Spinal cord (tissue), 9 donors: ENCODE measurements at regions not wholly inside any gene's neighbourhood (a gene's known extent, or its start where the extent isn't known, plus 50 kb on each side); places are given as distances from the start of the nearest gene placed in this dataset.

ENCODE experiments used
- DNase-seq, 6 donors: peaks; one replicate each; pipeline versions ENCODE4 v3.0.0 to v3.0.0-alpha.2; 2013 to 2015; ENCODE audit warnings: low spot score in 6 of 6, low read depth in 4 of 6
- H3K27ac ChIP-seq: one replicate; pipeline ENCODE4 v1.5.1; 2013; ENCODE audit warnings: low read depth, low read length, control low read depth
- H3K27me3 ChIP-seq: one replicate; pipeline ENCODE4 v1.6.1; 2013; ENCODE audit warnings: low read length; ENCODE audit not compliant: control insufficient read depth, insufficient read depth
- H3K36me3 ChIP-seq: one replicate; pipeline ENCODE4 v1.6.1; 2013; ENCODE audit warnings: low read length; ENCODE audit not compliant: control insufficient read depth, insufficient read depth
- H3K4me1 ChIP-seq: one replicate; pipeline ENCODE4 v1.6.1; 2013; ENCODE audit warnings: low read length; ENCODE audit not compliant: control insufficient read depth, insufficient read depth
- H3K4me3 ChIP-seq: one replicate; pipeline ENCODE4 v1.5.1; 2013; ENCODE audit warnings: low read depth, low read length, control low read depth
- H3K9me3 ChIP-seq: one replicate; pipeline ENCODE4 v1.6.1; 2013; ENCODE audit warnings: low read length; ENCODE audit not compliant: control insufficient read depth, insufficient read depth
- WGBS: methylation state at CpG from one replicate; pipeline ENCODE4 v1.1.5; 2013; ENCODE audit warnings: missing lambda C conversion rate; ENCODE audit not compliant: insufficient coverage; 5-methylcytosine and 5-hydroxymethylcytosine counted together
- donor health status: healthy.

DNA sequence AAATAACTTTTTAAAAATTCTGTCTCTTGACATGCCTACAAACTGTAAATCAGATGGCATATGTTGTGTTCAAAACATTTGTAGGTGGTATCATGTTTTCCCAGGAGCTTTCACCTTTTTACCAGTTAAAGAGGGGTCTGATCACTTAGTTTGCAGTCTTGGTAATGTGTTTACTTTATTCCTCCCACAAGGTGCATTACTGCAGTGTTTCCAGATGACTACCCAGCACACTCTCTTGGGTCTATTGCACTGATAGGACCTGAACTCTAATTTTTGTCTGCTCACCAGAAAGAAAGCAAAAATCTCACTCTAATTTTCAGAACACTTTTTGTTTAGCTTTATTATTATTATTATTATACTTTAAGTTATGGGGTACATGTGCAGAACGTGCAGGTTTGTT is 734.1 kb downstream of the GBE1 start:
- peak in 1 of 6 donors; percentile 4 for DNase-seq
- no peaks in the 10 kb centered on the region for H3K36me3 ChIP-seq
- no peaks in the 10 kb centered on the region for H3K4me1 ChIP-seq
- no peaks in the 10 kb centered on the region for H3K27me3 ChIP-seq
- H3K9me3 ChIP-seq, result no peaks in the 10 kb centered on the region
- WGBS, result no CpG with 5 or more reads among the region's 1 CpG
- H3K4me3 ChIP-seq, result no peak overlapping the region
- no peak overlapping the region for H3K27ac ChIP-seq

DNA sequence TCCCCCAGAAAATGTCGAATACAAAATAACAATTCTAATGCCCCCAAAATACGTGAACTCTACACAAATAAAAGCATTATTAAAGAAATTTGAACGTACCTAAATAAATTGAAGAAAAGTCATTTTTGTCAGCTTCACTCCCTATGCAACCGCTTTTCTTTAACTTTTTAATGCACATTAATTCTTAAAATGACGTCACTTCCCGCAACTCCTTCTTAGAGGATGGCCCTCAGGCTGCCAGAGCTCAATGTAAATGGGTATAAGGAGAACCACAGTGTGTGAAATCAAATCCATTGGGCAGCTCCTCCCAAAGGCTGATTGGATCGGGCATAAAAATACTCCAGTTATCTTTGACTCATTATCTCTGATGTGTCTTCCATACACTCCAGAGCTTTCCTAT is 736.9 kb downstream of the GBE1 start:
- no peak overlapping the region for H3K27ac ChIP-seq
- H3K4me3 ChIP-seq, result no peak overlapping the region
- H3K9me3 ChIP-seq, result no peaks in the 10 kb centered on the region
- WGBS, result no CpG with 5 or more reads among the region's 7 CpGs
- H3K27me3 ChIP-seq, result no peaks in the 10 kb centered on the region
- no peaks in the 10 kb centered on the region for H3K4me1 ChIP-seq
- H3K36me3 ChIP-seq, result no peaks in the 10 kb centered on the region
- DNase-seq, result no peak

DNA sequence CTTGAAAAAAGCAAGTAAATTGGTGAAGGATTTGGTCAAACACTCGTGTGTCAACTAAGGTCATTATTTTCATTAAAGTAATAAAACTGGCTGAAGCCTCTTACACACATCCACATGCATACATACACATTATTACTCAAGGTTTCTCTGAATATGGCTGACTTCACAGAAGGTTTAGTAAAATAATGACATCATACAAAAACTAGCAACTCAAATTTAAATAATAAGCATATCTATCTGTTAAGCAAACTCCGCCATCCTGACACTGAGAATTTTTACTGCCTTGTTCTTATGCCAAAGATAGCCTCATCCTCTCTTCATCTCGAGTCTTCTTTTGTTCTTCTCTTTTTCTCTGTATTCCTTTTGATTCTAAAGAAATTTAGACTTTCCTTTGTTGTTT is 739.1 kb downstream of the GBE1 start:
- no peaks in the 10 kb centered on the region for H3K27me3 ChIP-seq
- no peak overlapping the region for H3K27ac ChIP-seq
- no peak overlapping the region for H3K4me3 ChIP-seq
- H3K4me1 ChIP-seq, result no peaks in the 10 kb centered on the region
- no peak for DNase-seq
- H3K36me3 ChIP-seq, result no peaks in the 10 kb centered on the region
- no CpG with 5 or more reads among the region's 3 CpGs for WGBS
- no peaks in the 10 kb centered on the region for H3K9me3 ChIP-seq

DNA sequence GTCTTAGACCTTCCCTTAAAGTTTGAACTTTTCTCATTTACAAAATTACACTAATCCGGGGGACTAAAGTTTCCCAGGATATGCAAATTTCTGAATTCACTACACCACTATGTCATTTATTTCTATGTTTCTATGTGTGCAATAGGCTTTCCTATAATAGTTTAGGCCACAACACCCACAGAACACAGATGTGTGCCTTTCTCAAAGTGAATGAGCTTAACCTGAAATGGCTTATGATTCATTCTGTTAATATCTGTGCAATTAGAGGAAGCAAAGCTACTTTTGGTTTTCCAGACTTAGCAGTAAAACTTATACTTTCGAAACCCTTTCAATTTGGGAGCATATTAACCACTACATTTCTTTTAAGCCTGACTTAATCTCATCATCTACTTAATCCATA is 748.1 kb downstream of the GBE1 start:
- DNase-seq, result no peak
- Histone ChIP-seq H3K4me1 (no peaks in the 10 kb centered on the region), H3K27ac (no peak overlapping the region), H3K4me3 (no peak overlapping the region), H3K36me3 (no peaks in the 10 kb centered on the region), H3K27me3 (no peaks in the 10 kb centered on the region), H3K9me3 (no peaks in the 10 kb centered on the region)
- no CpG with 5 or more reads among the region's 2 CpGs for WGBS

GRCh38 chr3:81005992-81006391 is 755.5 kb downstream of the GBE1 start:
- H3K9me3 ChIP-seq, result no peaks in the 10 kb centered on the region
- no peaks in the 10 kb centered on the region for H3K27me3 ChIP-seq
- no peak overlapping the region for H3K27ac ChIP-seq
- H3K4me1 ChIP-seq, result no peaks in the 10 kb centered on the region
- DNase-seq, result no peak
- H3K4me3 ChIP-seq, result no peak overlapping the region
- no peaks in the 10 kb centered on the region for H3K36me3 ChIP-seq

- Histone ChIP-seq H3K27ac (no peak overlapping the region), H3K4me1 (no peaks in the 10 kb centered on the region), H3K9me3 (no peaks in the 10 kb centered on the region), H3K4me3 (no peak overlapping the region), H3K27me3 (no peaks in the 10 kb centered on the region), H3K36me3 (no peaks in the 10 kb centered on the region)
- no CpG with 5 or more reads among the region's 4 CpGs for WGBS
- peak in 1 of 6 donors; percentile 18 for DNase-seq
Measured at GRCh38 chr3:81003817-81004216, 757.6 kb downstream of the GBE1 start.

GRCh38 chr3:81003008-81003645 is 758.3 kb downstream of the GBE1 start:
- no peak overlapping the region for H3K27ac ChIP-seq
- no peaks in the 10 kb centered on the region for H3K27me3 ChIP-seq
- no peaks in the 10 kb centered on the region for H3K4me1 ChIP-seq
- H3K9me3 ChIP-seq, result no peaks in the 10 kb centered on the region
- DNase-seq, result peak in 2 of 6 donors; percentile 14 to 88
- H3K36me3 ChIP-seq, result no peaks in the 10 kb centered on the region
- no peak overlapping the region for H3K4me3 ChIP-seq
- WGBS, result 50% methylated on average over 1 of the region's 1 CpG

DNA sequence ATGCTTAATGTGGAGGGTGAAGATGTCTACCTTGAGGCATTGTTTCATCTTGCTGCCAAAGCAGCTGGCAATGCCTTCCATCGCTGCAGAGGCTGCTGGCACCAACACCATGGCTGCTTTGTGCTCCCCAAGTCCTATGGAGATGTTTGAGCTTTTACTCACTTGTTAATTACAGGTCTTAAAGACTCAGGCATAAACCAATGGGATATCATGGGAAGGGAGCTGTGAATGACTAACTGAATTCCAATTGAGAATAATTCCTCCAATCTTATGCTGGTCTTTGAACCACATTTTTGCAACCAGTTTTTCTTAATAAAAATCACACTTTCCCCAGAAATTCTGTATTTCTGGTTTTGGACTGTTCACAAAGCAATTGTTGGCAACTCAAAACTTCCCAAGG is 762.0 kb downstream of the GBE1 start:
- no CpG with 5 or more reads among the region's 1 CpG for WGBS
- no peaks in the 10 kb centered on the region for H3K36me3 ChIP-seq

DNA sequence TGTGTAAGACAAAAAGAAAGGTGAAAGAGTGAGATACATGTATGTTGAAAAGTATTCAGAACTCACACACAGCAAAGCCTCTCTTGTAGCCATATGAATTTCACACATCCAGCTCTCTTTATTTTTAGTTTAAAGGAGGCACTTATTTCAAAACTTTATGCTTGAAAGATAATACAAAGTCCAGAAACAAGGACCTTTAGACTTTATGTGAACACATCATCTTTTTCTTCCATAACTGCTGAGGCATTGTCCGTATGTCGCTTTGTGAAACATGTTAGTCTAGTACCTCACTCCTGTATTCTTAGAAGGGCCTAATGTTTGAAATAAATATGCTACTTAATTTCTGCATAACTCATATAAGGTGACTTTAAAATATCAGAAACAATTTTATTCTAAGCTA is 763.4 kb downstream of the GBE1 start:
- no peaks in the 10 kb centered on the region for H3K4me1 ChIP-seq
- no peak overlapping the region for H3K4me3 ChIP-seq
- no CpG with 5 or more reads among the region's 2 CpGs for WGBS

More for the DNA sequence above, 762.0 kb downstream of the GBE1 start:
- no peak for DNase-seq
- no peak overlapping the region for H3K4me3 ChIP-seq
- no peak overlapping the region for H3K27ac ChIP-seq
- H3K9me3 ChIP-seq, result no peaks in the 10 kb centered on the region
- H3K27me3 ChIP-seq, result no peaks in the 10 kb centered on the region
- no peaks in the 10 kb centered on the region for H3K4me1 ChIP-seq

DNA sequence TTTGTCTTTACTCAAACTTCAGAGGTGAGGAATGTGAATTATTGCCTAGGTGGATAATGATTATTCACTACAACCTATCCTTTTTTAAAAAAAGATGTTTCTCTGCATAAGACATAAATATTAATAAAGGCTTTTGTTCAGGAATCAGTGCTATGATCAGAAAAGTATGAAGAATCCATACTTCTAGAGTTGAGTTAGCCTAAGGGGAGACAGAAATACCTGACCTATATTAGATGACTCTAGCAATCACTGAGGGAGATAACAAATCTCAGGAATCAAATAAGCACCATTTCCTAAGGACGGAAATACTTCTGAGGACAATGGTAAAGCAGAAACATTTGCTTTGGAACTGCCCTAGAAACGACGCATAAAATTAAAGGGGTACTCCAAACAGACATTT is 763.8 kb downstream of the GBE1 start:
- no peak overlapping the region for H3K27ac ChIP-seq
- no CpG with 5 or more reads among the region's 3 CpGs for WGBS
- H3K27me3 ChIP-seq, result no peaks in the 10 kb centered on the region
- H3K9me3 ChIP-seq, result no peaks in the 10 kb centered on the region
- no peak for DNase-seq
- no peaks in the 10 kb centered on the region for H3K4me1 ChIP-seq
- H3K4me3 ChIP-seq, result no peak overlapping the region
- no peaks in the 10 kb centered on the region for H3K36me3 ChIP-seq

More for the DNA sequence above, 763.4 kb downstream of the GBE1 start:
- Histone ChIP-seq H3K27ac (no peak overlapping the region), H3K27me3 (no peaks in the 10 kb centered on the region), H3K9me3 (no peaks in the 10 kb centered on the region), H3K36me3 (no peaks in the 10 kb centered on the region)
- DNase-seq, result no peak
